HUDEP-2 (cell line): ENCODE measurements at regions not wholly inside any gene's neighbourhood (a gene's known extent, or its start where the extent isn't known, plus 50 kb on each side); places are given as distances from the start of the nearest gene placed in this dataset.
"Not testable (repeated sequence)": the region's sequence is repeated elsewhere in the genome, so short reads cannot be mapped to it uniquely, and the experiment has no call there.

Experiments
- DNase-seq, 76 experiments: peaks; one replicate each; lab custom pipeline; 2025; ENCODE audit not compliant: unreplicated experiment in 76 of 76; lab: John Stamatoyannopoulos, UW

GRCh38 chr5:153209016-153209415, 281.5 kb upstream of the GRIA1 start:
- no peak for DNase-seq

GRCh38 chr5:153209687-153210086, 280.8 kb upstream of the GRIA1 start:
- no peak for DNase-seq

- no peak for DNase-seq
Measured at GRCh38 chr5:153211076-153211475, 279.4 kb upstream of the GRIA1 start.

- no peak for DNase-seq
Measured at GRCh38 chr5:153212471-153212870, 278.0 kb upstream of the GRIA1 start.

GRCh38 chr5:153222936-153223335, 267.5 kb upstream of the GRIA1 start:
- no peak for DNase-seq

GRCh38 chr5:153223376-153223775, 267.1 kb upstream of the GRIA1 start:
- no peak for DNase-seq

GRCh38 chr5:153224651-153225050, 265.8 kb upstream of the GRIA1 start:
- DNase-seq: no peak

GRCh38 chr5:153233933-153234332, 256.5 kb upstream of the GRIA1 start:
- no peak for DNase-seq

- DNase-seq: no peak
Measured at GRCh38 chr5:153236319-153236718, 254.2 kb upstream of the GRIA1 start.

- no peak for DNase-seq
Measured at GRCh38 chr5:153237671-153238332, 252.7 kb upstream of the GRIA1 start.

GRCh38 chr5:153257381-153257780, 233.1 kb upstream of the GRIA1 start:
- DNase-seq: no peak

GRCh38 chr5:153258469-153258868, 232.0 kb upstream of the GRIA1 start:
- no peak for DNase-seq

GRCh38 chr5:153267506-153267905, 223.0 kb upstream of the GRIA1 start:
- no peak for DNase-seq

GRCh38 chr5:153275695-153276094, 214.8 kb upstream of the GRIA1 start:
- DNase-seq: no peak

GRCh38 chr5:153276151-153276550, 214.3 kb upstream of the GRIA1 start:
- DNase-seq: peak in 39 of 76 experiments; percentile 0 to 42 (median 10)

- DNase-seq: not testable (repeated sequence)
Measured at GRCh38 chr5:153296251-153296844, 194.1 kb upstream of the GRIA1 start.

- no peak for DNase-seq
Measured at GRCh38 chr5:153299891-153300290, 190.6 kb upstream of the GRIA1 start.

GRCh38 chr5:153308282-153308681, 182.2 kb upstream of the GRIA1 start:
- no peak for DNase-seq

GRCh38 chr5:153318556-153318955, 171.9 kb upstream of the GRIA1 start:
- no peak for DNase-seq

GRCh38 chr5:153321478-153321877, 169.0 kb upstream of the GRIA1 start:
- DNase-seq: no peak

GRCh38 chr5:153340139-153340538, 150.3 kb upstream of the GRIA1 start:
- DNase-seq: no peak

GRCh38 chr5:153340738-153341137, 149.7 kb upstream of the GRIA1 start:
- no peak for DNase-seq

GRCh38 chr5:153342487-153342886, 148.0 kb upstream of the GRIA1 start:
- DNase-seq: no peak
